ENCODE measurements at regions not wholly inside any gene's neighbourhood (a gene's known extent, or its start where the extent isn't known, plus 50 kb on each side); places are given as distances from the start of the nearest gene placed in this dataset.

GRCh38 chr2:183341057-183341456 lies 216.8 kb downstream of the NUP35 start:
- no peak overlapping the region for H2AFZ ChIP-seq (ENCODE audit: low read depth, low read length)
- no peaks in the 10 kb centered on the region for H3F3A ChIP-seq (ENCODE audit: insufficient read depth, low read length, poor library complexity, severe bottlenecking)
- H3K9ac ChIP-seq (ENCODE audit: low read length), result no peak overlapping the region
- TF ChIP-seq POLR2AphosphoS5 (IDR thresholded peaks at IDR 0.05), result no peak
- TF ChIP-seq EZH2 (IDR thresholded peaks at IDR 0.05; ENCODE audit: borderline replicate concordance, insufficient read depth, low read length, poor library complexity, severe bottlenecking), result no peak
- no peak for TF ChIP-seq SMC3 (conservative IDR thresholded peaks at IDR 0.05; ENCODE audit: poor library complexity)
- no peak for TF ChIP-seq CTCF (IDR thresholded peaks at IDR 0.05; ENCODE audit: poor library complexity, severe bottlenecking)
- TF ChIP-seq MXI1 (conservative IDR thresholded peaks at IDR 0.05; ENCODE audit: poor library complexity, severe bottlenecking), result no peak
- no peak for TF ChIP-seq RAD21 (conservative IDR thresholded peaks at IDR 0.05)
- no peak for TF ChIP-seq EP300 (conservative IDR thresholded peaks at IDR 0.05; ENCODE audit: poor library complexity, severe bottlenecking)
- TF ChIP-seq TAF1 (IDR thresholded peaks at IDR 0.05; ENCODE audit: low read depth), result no peak
- no peak for TF ChIP-seq REST (IDR thresholded peaks at IDR 0.05; ENCODE audit: borderline replicate concordance)
- H3K79me2 ChIP-seq (replicated peaks; ENCODE audit: insufficient read depth, low read length), result no peaks in the 10 kb centered on the region
- H3K27ac ChIP-seq (ENCODE audit: low read length), result no peak overlapping the region
- H3K4me2 ChIP-seq (ENCODE audit: low read length), result no peak overlapping the region
- H4K20me1 ChIP-seq (ENCODE audit: insufficient read depth), result no peaks in the 10 kb centered on the region
- no peak overlapping the region for H3K4me3 ChIP-seq (ENCODE audit: low read length)
- no peaks in the 10 kb centered on the region for H3K36me3 ChIP-seq (ENCODE audit: insufficient read depth, low read length)
- no peaks in the 10 kb centered on the region for H3K9me2 ChIP-seq (ENCODE audit: insufficient read depth, low read length)
- H3K9me3 ChIP-seq (ENCODE audit: low read length), result no peaks in the 10 kb centered on the region
- H3K27me3 ChIP-seq (ENCODE audit: insufficient read depth, low read depth, low read length), result no peaks in the 10 kb centered on the region

GRCh38 chr2:183347969-183348368 lies 223.7 kb downstream of the NUP35 start:
- no peak overlapping the region for H3K4me3 ChIP-seq (ENCODE audit: low read length)
- TF ChIP-seq RAD21 (conservative IDR thresholded peaks at IDR 0.05) (no peak), EP300 (conservative IDR thresholded peaks at IDR 0.05; ENCODE audit: poor library complexity, severe bottlenecking) (no peak), TAF1 (IDR thresholded peaks at IDR 0.05; ENCODE audit: low read depth) (no peak), SMC3 (conservative IDR thresholded peaks at IDR 0.05; ENCODE audit: poor library complexity) (no peak), REST (IDR thresholded peaks at IDR 0.05; ENCODE audit: borderline replicate concordance) (no peak), MXI1 (conservative IDR thresholded peaks at IDR 0.05; ENCODE audit: poor library complexity, severe bottlenecking) (no peak), CTCF (IDR thresholded peaks at IDR 0.05; ENCODE audit: poor library complexity, severe bottlenecking) (no peak), EZH2 (IDR thresholded peaks at IDR 0.05; ENCODE audit: borderline replicate concordance, insufficient read depth, low read length, poor library complexity, severe bottlenecking) (no peak), POLR2AphosphoS5 (IDR thresholded peaks at IDR 0.05) (no peak)
- no peaks in the 10 kb centered on the region for H3F3A ChIP-seq (ENCODE audit: insufficient read depth, low read length, poor library complexity, severe bottlenecking)
- no peaks in the 10 kb centered on the region for H4K20me1 ChIP-seq (ENCODE audit: insufficient read depth)
- no peaks in the 10 kb centered on the region for H3K36me3 ChIP-seq (ENCODE audit: insufficient read depth, low read length)
- no peaks in the 10 kb centered on the region for H3K79me2 ChIP-seq (replicated peaks; ENCODE audit: insufficient read depth, low read length)
- no peaks in the 10 kb centered on the region for H3K27me3 ChIP-seq (ENCODE audit: insufficient read depth, low read depth, low read length)
- H3K4me2 ChIP-seq (ENCODE audit: low read length), result no peak overlapping the region
- no peaks in the 10 kb centered on the region for H3K9me3 ChIP-seq (ENCODE audit: low read length)
- H2AFZ ChIP-seq (ENCODE audit: low read depth, low read length), result no peak overlapping the region
- H3K27ac ChIP-seq (ENCODE audit: low read length), result no peak overlapping the region
- no peak overlapping the region for H3K9ac ChIP-seq (ENCODE audit: low read length)
- H3K9me2 ChIP-seq (ENCODE audit: insufficient read depth, low read length), result no peaks in the 10 kb centered on the region
